AG10803 (cell line): ENCODE measurements at regions not wholly inside any gene's neighbourhood (a gene's known extent, or its start where the extent isn't known, plus 50 kb on each side); places are given as distances from the start of the nearest gene placed in this dataset.

Source experiments
- DNase-seq: peaks from one replicate; pipeline ENCODE4 v3.0.0; 2010; ENCODE audit warnings: low read depth
- H3K4me3 ChIP-seq: 2 replicates; pipeline ENCODE4 v1.5.1; 2011; ENCODE audit warnings: mild to moderate bottlenecking, low read length, control low read depth
- TF ChIP-seq, protein P1 (sequence below): conservative IDR thresholded peaks from 2 replicates; pipeline ENCODE4 v1.5.1; 2011; ENCODE audit warnings: mild to moderate bottlenecking, low read length, control low read depth, inconsistent platforms

DNA sequence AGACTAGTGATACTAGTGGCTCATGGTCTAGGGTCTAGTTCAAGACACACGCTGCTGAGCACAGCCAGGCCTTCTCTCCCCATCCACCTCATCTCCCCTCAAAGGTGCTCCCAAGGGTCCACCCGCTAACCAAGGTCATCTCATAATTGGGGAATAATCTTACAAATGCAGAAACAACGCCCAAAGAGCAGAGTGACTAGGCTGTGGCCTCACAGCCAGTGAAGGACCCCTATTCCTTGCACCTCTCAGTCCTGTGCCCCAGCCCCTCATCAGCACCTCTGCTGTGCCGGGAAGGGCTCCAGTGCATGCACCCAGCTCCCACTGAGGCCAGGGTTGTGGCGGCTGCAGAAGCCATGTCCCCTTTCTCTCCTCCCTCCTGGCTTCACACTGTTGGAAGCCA, 286.9 kb downstream of the UACA start:
- no peak for DNase-seq
- TF ChIP-seq, protein P1, sequence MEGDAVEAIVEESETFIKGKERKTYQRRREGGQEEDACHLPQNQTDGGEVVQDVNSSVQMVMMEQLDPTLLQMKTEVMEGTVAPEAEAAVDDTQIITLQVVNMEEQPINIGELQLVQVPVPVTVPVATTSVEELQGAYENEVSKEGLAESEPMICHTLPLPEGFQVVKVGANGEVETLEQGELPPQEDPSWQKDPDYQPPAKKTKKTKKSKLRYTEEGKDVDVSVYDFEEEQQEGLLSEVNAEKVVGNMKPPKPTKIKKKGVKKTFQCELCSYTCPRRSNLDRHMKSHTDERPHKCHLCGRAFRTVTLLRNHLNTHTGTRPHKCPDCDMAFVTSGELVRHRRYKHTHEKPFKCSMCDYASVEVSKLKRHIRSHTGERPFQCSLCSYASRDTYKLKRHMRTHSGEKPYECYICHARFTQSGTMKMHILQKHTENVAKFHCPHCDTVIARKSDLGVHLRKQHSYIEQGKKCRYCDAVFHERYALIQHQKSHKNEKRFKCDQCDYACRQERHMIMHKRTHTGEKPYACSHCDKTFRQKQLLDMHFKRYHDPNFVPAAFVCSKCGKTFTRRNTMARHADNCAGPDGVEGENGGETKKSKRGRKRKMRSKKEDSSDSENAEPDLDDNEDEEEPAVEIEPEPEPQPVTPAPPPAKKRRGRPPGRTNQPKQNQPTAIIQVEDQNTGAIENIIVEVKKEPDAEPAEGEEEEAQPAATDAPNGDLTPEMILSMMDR: no peak
- no peak overlapping the region for H3K4me3 ChIP-seq

DNA sequence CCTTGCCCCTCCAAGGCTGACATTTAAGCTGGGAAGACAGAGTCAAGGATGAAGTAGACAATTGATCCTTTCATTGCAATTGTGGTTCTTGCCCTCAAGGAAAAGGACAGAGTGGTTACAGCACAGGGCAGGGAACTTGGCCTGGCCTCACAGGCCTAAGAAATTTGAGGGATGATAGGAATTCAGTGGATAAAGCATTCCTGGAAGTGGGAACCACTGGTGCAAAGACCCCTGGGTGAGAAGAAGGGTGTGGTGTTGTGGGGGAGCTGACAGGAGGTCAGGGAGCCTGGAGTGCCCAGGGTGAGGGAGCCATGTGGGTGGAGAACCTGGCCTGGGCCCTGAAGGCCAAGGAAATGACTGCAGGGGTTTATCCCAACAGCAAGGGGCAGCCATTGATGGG, 287.4 kb downstream of the UACA start:
- TF ChIP-seq, protein P1: no peak
- H3K4me3 ChIP-seq: no peak overlapping the region
- DNase-seq: no peak

DNA sequence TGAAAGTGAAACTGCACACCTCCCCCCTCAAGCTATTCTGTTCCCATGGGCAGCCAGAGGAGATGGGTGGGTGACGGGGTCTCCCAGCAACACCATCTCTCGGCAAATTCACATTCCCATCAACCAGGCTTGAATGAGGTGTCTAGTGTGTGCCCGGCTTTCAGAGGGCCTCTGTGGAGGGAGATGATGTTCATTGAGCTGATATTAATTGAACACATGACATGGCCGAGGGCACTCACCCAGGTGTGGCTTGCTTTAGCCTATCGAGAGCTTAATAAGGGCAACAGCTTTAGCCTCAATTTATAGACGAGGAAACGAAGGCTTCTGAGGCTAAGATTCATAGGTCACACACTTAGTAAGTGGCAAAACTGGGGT, 288.0 kb downstream of the UACA start:
- TF ChIP-seq, protein P1: no peak
- no peak for DNase-seq
- H3K4me3 ChIP-seq: no peak overlapping the region

DNA sequence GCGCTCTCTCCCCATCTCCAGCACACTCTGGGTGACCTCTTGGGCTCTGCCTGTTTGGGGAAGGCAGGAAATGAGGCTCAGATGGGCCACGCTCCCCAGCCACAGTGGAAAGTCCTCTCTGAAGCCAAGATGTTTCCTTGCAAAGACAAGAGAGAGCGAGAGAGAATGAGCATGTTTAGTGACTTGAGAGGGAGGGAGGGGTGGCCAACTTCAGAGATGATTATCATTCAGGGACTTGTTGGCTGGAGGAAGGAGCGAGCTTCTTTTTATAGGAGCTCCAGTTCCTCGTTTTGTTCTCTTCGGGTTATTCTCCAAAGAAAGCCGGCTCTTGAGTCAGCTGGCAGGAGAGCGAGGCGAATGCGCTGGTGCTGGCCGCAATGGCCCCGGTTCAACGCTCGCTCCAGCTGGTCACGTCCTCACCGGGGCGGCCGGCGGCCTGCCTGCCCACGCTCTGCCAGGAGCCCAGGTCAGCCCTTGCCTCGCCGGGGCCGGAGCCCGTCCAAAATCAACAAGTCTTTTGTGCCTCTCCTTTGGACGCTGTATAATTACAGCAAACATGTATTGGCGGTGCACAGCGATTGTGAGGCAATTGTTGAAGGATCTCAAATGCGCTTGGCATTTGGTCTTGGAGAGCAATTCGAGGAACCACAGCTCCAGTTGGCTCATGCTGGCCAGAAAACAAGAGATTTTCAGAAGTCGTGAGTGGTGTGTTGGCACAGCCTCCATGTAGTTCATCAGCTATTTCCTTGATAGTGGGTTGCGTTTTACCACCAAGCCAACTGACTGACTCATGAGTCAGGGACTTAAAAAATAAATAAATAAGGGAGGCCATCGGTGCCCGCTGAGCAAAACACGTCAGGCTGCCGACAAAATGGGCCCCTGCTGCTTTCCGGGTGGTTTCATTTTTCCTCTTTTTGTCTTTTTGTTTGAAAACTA, 288.6 kb downstream of the UACA start:
- H3K4me3 ChIP-seq: no peak overlapping the region
- peak; percentile 94 for DNase-seq
- TF ChIP-seq, protein P1: no peak

DNA sequence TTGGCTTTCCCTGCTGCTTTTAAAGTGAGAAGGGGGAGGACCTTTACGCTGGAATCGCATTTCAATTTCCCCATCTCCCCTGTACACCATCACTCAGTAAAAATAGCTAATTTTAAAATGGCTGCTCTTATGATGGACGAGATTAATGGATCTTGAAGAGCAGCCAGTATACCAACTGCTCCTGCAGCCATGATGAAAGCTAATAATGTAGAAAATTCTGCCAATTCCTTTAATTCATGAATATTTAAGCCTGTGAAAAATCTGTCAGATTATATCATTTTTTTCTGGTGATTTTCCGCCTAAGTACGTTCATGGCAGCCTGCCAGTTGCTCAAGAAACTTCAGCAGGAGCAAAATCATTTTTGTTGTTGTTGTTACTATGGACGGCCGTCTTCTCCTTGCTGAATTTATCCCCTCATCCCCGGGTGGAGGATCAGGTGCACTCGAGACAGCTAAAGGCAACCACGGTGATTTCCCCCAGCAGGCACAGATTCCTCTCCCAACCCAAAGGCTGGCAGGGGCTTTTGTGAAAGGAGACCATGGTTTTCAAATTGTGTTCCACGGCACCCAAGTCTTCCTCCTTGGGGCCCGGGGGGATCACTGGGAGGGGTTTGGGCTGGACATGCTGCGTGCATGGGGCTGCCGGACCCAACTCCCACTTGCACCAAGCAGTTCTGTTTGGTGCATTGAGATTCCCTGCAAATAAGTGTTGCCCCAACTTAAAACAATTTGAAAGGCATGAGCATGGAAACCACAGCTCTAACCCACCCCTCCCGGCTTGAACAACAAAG, 289.6 kb downstream of the UACA start:
- TF ChIP-seq, protein P1: no peak
- no peak overlapping the region for H3K4me3 ChIP-seq

DNA sequence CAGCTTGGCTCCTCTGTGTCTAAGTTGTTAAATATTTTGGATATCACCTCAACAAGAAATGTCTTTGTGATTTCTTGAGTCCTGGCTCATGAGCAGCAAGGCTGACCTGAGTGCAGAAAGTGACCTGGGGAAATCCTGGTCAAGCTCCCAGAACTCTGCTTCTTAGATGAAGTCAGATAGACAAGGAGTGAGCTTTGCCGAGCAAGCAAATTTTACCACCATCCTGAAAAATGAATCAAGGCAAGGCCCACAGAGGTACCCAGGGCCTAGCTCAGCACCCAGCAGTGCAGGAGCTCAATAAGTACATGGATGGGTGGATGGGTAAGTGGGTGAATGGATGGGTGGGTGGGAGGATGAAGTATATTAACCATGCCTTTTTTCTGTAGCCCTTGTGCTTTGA, 291.8 kb downstream of the UACA start:
- DNase-seq: no peak
- no peak overlapping the region for H3K4me3 ChIP-seq
- TF ChIP-seq, protein P1: no peak

More for the DNA sequence above, 289.6 kb downstream of the UACA start:
- DNase-seq: peak; percentile 20
